Stomach (tissue), 8 donors: ENCODE measurements at regions not wholly inside any gene's neighbourhood (a gene's known extent, or its start where the extent isn't known, plus 50 kb on each side); places are given as distances from the start of the nearest gene placed in this dataset.
"Not testable (repeated sequence)": the region's sequence is repeated elsewhere in the genome, so short reads cannot be mapped to it uniquely, and the experiment has no call there.

Experiments used
- DNase-seq, 2 donors: peaks; one replicate each; pipeline versions ENCODE4 v3.0.0 to v3.0.0-alpha.2; 2013 to 2019
- H3K27ac ChIP-seq, 5 donors: fragments of 200-600 bp in 4 of 5; sonication (generic) in 4 of 5; one replicate each; pipeline ENCODE4 v1.5.1; 2013 to 2019; ENCODE audit warnings: mild to moderate bottlenecking in 1 of 5, moderate library complexity in 1 of 5
- H3K27me3 ChIP-seq, 3 donors: fragments of 200-600 bp; sonication (generic); one replicate each; pipeline ENCODE4 v1.5.1; 2017 to 2019; ENCODE audit warnings: mixed run types in 1 of 3
- H3K36me3 ChIP-seq, 4 donors: fragments of 200-600 bp; sonication (generic); 1 replicate in 3 of 4; 2 replicates in 1 of 4; pipeline ENCODE4 v1.5.1; 2016 to 2019
- H3K4me1 ChIP-seq, 4 donors: fragments of 200-600 bp; sonication (generic); one replicate each; pipeline ENCODE4 v1.5.1; 2016 to 2019
- H3K4me3 ChIP-seq, 4 donors: fragments of 200-600 bp; sonication (generic) in 3 of 4; one replicate each; pipeline ENCODE4 v1.5.1; 2016 to 2019; ENCODE audit warnings: mild to moderate bottlenecking in 1 of 4
- H3K9me3 ChIP-seq, 4 donors: fragments of 200-600 bp; sonication (generic); one replicate each; pipeline ENCODE4 v1.5.1; 2016 to 2019
- EP300 ChIP-seq: sonication (generic); formaldehyde crosslinking; IDR thresholded peaks from one replicate; pipeline ENCODE4 v1.6.1; 2017; ENCODE audit warnings: antibody characterized with exemption
- POLR2A ChIP-seq, 4 donors: fragments of 450-650 bp; IDR thresholded peaks; one replicate each; pipeline ENCODE4 v1.6.1; 2016; ENCODE audit warnings: antibody characterized with exemption in 4 of 4, control low read depth in 2 of 4, mild to moderate bottlenecking in 1 of 4, moderate library complexity in 1 of 4
- POLR2AphosphoS5 ChIP-seq, 3 donors: sonication (generic); formaldehyde crosslinking; IDR thresholded peaks; one replicate each; pipeline ENCODE4 v1.6.1; 2016; ENCODE audit warnings: antibody characterized with exemption in 3 of 3
- WGBS, 5 donors: extraction: QIAGEN DNeasy Blood & Tissue Kit in 3 of 5; methylation state at CpG; one replicate each; pipeline versions ENCODE4 v1.1.5 to v1.1.7; 2013 to 2018; 5-methylcytosine and 5-hydroxymethylcytosine counted together
- intact Hi-C: fragments of 100-400 bp; cut with DNase I; formaldehyde crosslinking; loops from one replicate; pipeline ENCODE4 v1.15.1; 2023; ENCODE audit warnings: low total_unique reads
- TF ChIP-seq, protein P1 (sequence below), 7 experiments: fragments of 450-650 bp in 4 of 7; fragments of 200-600 bp in 3 of 7; sonication (generic) in 3 of 7; IDR thresholded peaks; one replicate each; pipeline ENCODE4 v1.5.1; 2016 to 2019; ENCODE audit warnings: antibody characterized with exemption in 7 of 7, control low read depth in 2 of 7, mild to moderate bottlenecking in 1 of 7
- donor health status: healthy with polysubstance abuse.
- donor health status: Bipolar disorder and iron deficiency.
- donor health status: healthy.

- H3K36me3 ChIP-seq, H3K27me3 ChIP-seq, H3K27ac ChIP-seq, H3K4me3 ChIP-seq, H3K4me1 ChIP-seq, DNase-seq, intact Hi-C loops: not testable (repeated sequence)
- 66 to 88% (median 86%) methylated on average over 1 to 2 of the region's 2 CpGs for WGBS, 5 donors
- peaks cover 0 to 29% (median 8%) of the 10 kb centered on the region in 4 donors for H3K9me3 ChIP-seq
These were observed 244.8 kb downstream of the ANKRD30B start for GRCh38 chr18:14992758-14993157.

- H3K27me3 ChIP-seq, H3K4me3 ChIP-seq, H3K36me3 ChIP-seq, DNase-seq, H3K27ac ChIP-seq, H3K4me1 ChIP-seq, intact Hi-C loops: not testable (repeated sequence)
- 62 to 76% (median 69%) methylated on average over 3 of the region's 3 CpGs for whole genome bisulfite sequencing, 5 donors
- peaks cover 4 to 44% (median 24%) of the 10 kb centered on the region in 4 donors for H3K9me3 ChIP-seq
These were observed 247.1 kb downstream of the ANKRD30B start for GRCh38 chr18:14995023-14995422.

- Histone ChIP-seq H3K4me1 (no peaks in the 10 kb centered on the region), H3K27ac (no peak overlapping the region), H3K36me3 (no peaks in the 10 kb centered on the region), H3K9me3 (peaks cover 4 to 55% (median 38%) of the 10 kb centered on the region in 4 donors), H3K27me3 (peaks cover 0 to 17% (median 0%) of the 10 kb centered on the region in 3 donors), H3K4me3 (no peak overlapping the region)
- intact Hi-C loops = no loop called here
- 94 to 97% (median 95%) methylated on average over 26 to 30 of the region's 30 CpGs for WGBS, 5 donors
- no peak for DNase-seq
- no peak for TF ChIP-seq POLR2A (IDR thresholded peaks at IDR 0.05)
- TF ChIP-seq EP300 = no peak
- no peak for TF ChIP-seq POLR2AphosphoS5 (IDR thresholded peaks at IDR 0.05)
- TF ChIP-seq, protein P1, sequence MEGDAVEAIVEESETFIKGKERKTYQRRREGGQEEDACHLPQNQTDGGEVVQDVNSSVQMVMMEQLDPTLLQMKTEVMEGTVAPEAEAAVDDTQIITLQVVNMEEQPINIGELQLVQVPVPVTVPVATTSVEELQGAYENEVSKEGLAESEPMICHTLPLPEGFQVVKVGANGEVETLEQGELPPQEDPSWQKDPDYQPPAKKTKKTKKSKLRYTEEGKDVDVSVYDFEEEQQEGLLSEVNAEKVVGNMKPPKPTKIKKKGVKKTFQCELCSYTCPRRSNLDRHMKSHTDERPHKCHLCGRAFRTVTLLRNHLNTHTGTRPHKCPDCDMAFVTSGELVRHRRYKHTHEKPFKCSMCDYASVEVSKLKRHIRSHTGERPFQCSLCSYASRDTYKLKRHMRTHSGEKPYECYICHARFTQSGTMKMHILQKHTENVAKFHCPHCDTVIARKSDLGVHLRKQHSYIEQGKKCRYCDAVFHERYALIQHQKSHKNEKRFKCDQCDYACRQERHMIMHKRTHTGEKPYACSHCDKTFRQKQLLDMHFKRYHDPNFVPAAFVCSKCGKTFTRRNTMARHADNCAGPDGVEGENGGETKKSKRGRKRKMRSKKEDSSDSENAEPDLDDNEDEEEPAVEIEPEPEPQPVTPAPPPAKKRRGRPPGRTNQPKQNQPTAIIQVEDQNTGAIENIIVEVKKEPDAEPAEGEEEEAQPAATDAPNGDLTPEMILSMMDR (IDR thresholded peaks at IDR 0.05) = no peak
These were observed 249.4 kb downstream of the ANKRD30B start for GRCh38 chr18:14997357-14997756.

GRCh38 chr18:14997899-14998298 lies 249.9 kb downstream of the ANKRD30B start:
- 92 to 97% (median 95%) methylated on average over 26 to 37 of the region's 37 CpGs for WGBS, 5 donors
- intact Hi-C loops, DNase-seq, H3K27ac ChIP-seq, H3K4me1 ChIP-seq, H3K4me3 ChIP-seq, H3K36me3 ChIP-seq: not testable (repeated sequence)
- peaks cover 4 to 51% (median 38%) of the 10 kb centered on the region in 4 donors for H3K9me3 ChIP-seq
- H3K27me3 ChIP-seq = peaks cover 0 to 19% (median 0%) of the 10 kb centered on the region in 3 donors

- Histone ChIP-seq H3K9me3 (peaks cover 4 to 53% (median 38%) of the 10 kb centered on the region in 4 donors), H3K27me3 (peaks cover 0 to 19% (median 0%) of the 10 kb centered on the region in 3 donors)
- H3K36me3 ChIP-seq, H3K27ac ChIP-seq, H3K4me1 ChIP-seq, DNase-seq, intact Hi-C loops, H3K4me3 ChIP-seq: not testable (repeated sequence)
- WGBS, 5 donors = 95 to 97% (median 96%) methylated on average over 20 to 62 of the region's 62 CpGs
These were observed 250.5 kb downstream of the ANKRD30B start for GRCh38 chr18:14998360-14999042.

- intact Hi-C loops = no loop called here
These were observed 251.4 kb downstream of the ANKRD30B start for GRCh38 chr18:14999085-14999975.

GRCh38 chr18:15000119-15001037 lies 252.4 kb downstream of the ANKRD30B start:
- H3K4me3 ChIP-seq = peak overlapping the region in 1 of 4 donors; percentile 22
- DNase-seq, H3K4me1 ChIP-seq, H3K27ac ChIP-seq, intact Hi-C loops, H3K36me3 ChIP-seq: not testable (repeated sequence)
- peaks cover 4 to 71% (median 38%) of the 10 kb centered on the region in 4 donors for H3K9me3 ChIP-seq
- WGBS, 5 donors = 52 to 80% (median 55%) methylated on average over 14 to 53 of the region's 54 CpGs
- peaks cover 0 to 19% (median 0%) of the 10 kb centered on the region in 3 donors for H3K27me3 ChIP-seq

More at GRCh38 chr18:14999085-14999975, 251.4 kb downstream of the ANKRD30B start:
- H3K4me1 ChIP-seq = no peaks in the 10 kb centered on the region
- H3K9me3 ChIP-seq = peaks cover 4 to 62% (median 38%) of the 10 kb centered on the region in 4 donors
- TF ChIP-seq, protein P1 (IDR thresholded peaks at IDR 0.05) = no peak
- TF ChIP-seq EP300 (no peak), POLR2AphosphoS5 (IDR thresholded peaks at IDR 0.05) (no peak), POLR2A (IDR thresholded peaks at IDR 0.05) (no peak)
- no peak overlapping the region for H3K27ac ChIP-seq
- H3K36me3 ChIP-seq = no peaks in the 10 kb centered on the region
- DNase-seq = peak in 1 of 2 donors; percentile 17
- H3K27me3 ChIP-seq = peaks cover 0 to 19% (median 0%) of the 10 kb centered on the region in 3 donors
- 31 to 59% (median 36%) methylated on average over 41 to 105 of the region's 105 CpGs for WGBS, 5 donors
- peak overlapping the region in 1 of 4 donors; percentile 22 for H3K4me3 ChIP-seq
